ENCODE measurements at regions not wholly inside any gene's neighbourhood (a gene's known extent, or its start where the extent isn't known, plus 50 kb on each side); places are given as distances from the start of the nearest gene placed in this dataset.
A peak's percentile ranks its signal among the peaks of the same experiment; 100 is the strongest.
"Not testable (repeated sequence)": the region's sequence is repeated elsewhere in the genome, so short reads cannot be mapped to it uniquely, and the experiment has no call there.

- no peak for DNase-seq (ENCODE audit: low spot score)
Measured at GRCh38 chr17:77341069-77341541, 200.3 kb downstream of the SEC14L1 start.

DNA sequence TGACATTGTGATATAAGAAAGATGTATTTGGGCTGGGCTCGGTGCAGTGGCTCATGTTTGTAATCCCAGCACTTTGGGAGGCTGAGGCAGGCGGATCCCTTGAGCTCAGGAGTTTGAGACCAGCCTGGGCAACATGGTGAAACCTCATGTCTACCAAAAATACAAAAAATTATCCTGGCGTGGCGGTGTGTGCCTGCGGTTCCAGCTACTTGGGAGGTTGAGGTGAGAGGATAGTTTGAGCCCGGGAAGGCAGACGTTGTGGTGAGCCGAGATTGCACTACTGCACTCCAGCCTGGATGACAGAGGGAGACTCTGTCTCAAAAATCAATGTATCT, 201.9 kb downstream of the SEC14L1 start:
- DNase-seq (ENCODE audit: low spot score) = not testable (repeated sequence)

DNA sequence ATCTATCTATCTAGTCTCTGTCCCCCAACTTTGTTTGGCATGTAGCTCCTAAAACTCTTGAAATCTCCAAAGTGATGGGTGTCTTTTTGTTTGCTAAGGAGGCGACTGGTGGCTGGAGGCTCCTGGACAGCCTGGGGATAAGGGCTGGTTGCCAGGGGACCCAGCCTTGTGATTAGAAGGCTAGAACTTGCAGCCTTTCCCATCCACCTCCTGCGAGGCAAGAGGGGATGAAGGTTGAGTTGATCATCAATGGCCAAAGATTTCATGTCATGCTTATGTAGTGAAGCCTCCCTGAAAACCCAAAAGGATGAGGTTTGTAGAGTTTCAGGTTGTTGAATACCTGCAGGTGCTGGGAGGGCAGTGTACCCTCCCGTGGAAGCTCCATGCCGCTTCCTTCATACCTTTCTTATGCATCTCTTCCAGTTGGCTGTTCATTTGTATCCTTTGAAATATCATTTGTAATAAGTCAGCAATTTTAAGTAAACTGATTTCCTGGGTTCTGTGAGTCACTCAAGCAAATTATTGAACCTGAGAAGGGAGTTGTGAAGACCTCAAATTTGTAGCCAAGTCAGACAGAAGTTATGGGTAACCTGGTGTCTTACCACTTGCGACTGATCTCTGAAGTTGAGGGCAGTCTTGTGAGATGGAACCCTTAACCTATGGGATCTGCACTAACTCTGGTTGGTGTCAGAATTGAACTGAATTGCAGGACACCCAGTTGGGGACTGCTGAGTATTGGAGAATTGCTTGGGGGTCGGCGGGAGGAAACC, 202.4 kb downstream of the SEC14L1 start:
- peak; percentile 36 for DNase-seq (ENCODE audit: low spot score)

DNA sequence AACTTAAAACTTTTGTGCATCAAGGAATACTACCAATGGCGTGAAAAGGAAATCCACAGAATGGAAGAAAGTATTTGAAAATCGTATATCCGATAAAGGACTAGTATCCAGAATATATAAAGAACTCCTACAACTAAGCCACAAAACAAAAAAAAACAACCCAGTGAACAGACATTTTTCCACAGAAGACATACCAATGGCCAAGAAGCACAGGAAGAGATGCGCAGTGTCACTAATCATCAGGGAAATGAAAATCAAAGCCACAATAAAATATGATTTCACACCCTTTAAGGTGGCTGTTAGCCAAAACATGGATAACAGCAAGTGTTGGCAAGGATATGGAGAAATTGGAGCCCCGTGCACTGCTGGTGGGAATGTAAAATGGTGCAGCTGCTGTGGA, 203.3 kb downstream of the SEC14L1 start:
- DNase-seq (ENCODE audit: low spot score) = no peak

GRCh38 chr17:77345260-77345910, 204.6 kb downstream of the SEC14L1 start:
- DNase-seq (ENCODE audit: low spot score) = no peak

DNA sequence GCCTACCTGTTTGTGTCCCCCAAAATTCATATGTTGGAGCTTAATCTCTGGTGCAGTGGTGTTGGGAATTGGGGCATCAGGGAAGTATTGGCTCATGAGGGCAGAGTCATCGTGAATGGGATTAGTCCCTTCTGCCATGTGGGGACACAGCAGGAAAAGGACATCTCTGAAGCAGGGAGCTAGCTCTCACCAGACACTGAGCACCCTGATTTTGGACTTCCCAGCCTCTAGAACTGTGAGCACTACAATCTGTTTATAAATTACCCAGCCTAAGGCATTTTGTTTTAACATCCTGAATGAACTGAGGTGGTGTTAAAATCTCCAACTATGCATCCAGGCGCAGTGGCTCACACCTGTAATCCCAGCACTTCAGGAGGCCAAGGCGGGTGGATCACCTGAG, 206.0 kb downstream of the SEC14L1 start:
- DNase-seq (ENCODE audit: low spot score) = no peak

DNA sequence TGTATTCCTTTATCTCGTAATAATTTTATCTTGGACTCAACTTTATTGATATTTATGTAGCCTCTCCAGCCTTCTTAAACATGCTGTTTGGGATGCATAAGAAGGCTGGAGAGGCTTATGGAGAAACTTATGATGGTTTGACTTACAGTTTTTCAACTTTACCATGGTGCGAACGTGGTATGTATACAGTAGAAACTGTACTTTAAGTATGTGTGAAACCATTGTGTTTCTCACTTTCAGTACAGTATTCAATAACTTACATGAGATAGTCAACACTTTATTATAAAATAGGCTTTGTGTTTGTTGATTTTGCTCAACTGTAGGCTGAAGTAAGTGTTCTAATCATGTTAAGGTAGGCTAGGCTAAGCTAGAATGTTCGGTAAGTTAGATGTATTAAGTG, 206.8 kb downstream of the SEC14L1 start:
- DNase-seq (ENCODE audit: low spot score) = no peak

DNA sequence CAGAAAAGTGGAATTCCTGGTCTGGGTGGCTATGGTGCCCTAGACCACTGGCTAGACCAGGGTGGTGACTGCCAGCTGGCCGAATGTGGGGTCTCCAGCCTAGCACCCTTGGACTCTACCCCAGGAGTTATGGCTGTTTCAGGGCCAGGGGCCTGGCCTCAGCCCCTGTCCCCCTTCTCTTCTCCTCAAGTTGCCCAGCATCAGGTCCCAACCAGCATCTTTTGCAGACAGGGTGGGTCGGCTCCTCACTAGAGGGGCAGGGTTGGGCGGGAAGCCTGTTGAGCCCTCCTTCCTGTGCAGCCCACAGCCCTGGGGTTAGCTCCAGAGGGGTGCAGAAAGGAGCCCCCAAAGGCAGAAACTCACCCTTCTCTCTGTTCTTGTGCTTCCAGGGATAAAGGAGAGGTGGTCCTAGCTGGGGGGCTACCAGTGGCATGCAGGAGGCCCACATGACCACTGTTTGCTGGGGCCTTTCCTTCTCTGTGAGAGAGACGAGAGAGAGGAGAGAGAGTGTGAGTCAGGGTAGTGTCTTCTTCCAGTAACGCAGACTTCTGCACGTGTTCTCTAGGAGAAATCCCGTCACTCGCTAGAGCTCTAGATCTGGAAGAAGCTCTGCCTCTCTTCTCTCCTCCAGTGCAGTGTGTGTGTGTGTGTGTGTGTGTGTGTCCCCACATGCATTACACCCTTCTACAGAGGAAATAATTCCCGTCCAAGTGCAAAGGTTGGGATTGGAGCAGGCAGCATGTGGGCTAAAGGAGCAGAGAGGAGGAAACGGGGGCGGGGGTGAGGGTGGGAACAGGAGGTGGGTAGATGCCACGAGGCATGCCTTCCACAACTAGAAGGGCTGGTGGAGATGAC, 209.4 kb downstream of the SEC14L1 start:
- no peak for DNase-seq (ENCODE audit: low spot score)

DNA sequence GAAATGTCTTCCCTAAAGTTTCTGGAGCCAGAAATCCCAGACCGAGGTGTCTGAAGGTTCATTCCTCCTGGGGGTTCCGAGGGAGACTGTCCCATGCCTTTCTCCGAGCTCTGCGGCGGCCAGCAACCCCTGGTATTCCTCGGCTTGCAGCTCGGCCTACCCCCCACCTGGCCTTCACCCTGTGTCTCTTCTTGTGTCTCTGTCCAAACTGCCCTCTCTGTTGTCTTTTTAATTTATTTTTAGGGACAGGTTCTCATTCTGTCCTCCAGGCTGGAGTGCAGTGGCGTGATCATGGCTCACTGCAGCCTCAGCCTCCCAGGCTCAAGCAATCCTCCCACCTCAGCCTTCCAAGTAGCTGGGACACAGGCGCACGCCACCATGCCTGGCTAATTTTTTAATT, 211.7 kb downstream of the SEC14L1 start:
- DNase-seq (ENCODE audit: low spot score) = no peak

- no peak for DNase-seq (ENCODE audit: low spot score)
Measured at GRCh38 chr17:77352996-77353395, 212.2 kb downstream of the SEC14L1 start.

GRCh38 chr17:77353684-77354419, 213.1 kb downstream of the SEC14L1 start:
- DNase-seq (ENCODE audit: low spot score) = no peak

DNA sequence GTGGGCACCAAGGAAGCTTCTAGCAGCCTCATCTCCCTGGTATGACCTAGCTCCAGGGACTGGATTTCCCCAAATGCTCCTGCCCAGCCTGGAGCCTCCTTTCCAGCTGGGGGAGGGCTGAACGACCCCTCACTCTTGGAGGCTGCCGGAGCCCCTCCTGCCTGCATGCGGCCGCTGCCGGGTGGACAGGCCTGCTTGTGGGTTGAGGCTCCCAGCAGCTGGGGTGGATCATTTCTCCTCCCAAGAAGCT, 213.6 kb downstream of the SEC14L1 start:
- no peak for DNase-seq (ENCODE audit: low spot score)

DNA sequence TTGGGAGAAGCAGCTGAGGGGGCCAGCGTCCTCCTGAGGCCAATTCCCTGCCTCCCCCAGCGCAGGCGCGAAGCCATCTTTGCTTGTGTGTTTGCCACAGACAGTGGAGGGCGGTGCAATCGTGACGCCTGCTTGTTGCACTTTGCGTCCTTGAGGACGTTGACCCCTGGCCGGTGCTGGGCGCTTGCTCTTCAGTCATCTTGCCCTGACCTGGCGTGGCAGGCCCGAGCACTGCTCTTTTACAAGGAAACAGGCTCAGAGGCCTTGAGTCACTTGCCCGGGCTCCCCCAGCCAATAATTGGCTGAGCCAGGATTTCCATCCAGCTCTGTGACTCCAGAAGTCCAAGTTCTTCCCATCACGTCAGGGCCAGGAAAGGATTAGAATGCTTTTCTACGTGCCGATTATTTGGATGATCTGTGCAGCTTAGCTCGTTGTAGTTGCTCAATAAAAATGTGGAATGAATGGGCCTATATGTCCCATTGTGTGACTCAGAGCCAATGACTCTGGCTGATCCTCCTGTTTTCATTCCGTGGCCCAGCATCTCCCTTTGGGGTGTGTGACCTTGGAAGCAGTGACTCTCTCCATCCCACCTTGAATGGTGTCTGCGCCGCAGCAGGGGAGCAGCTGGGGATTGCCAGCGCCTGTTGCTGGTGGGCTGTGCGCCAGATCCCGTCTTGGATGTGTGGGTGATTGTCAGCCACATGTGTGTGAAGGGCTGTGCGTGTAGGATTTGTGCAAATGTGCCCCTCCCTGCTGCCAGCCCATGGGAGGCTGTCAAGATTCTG, 214.1 kb downstream of the SEC14L1 start:
- no peak for DNase-seq (ENCODE audit: low spot score)

GRCh38 chr17:77356109-77356689, 215.4 kb downstream of the SEC14L1 start:
- no peak for DNase-seq (ENCODE audit: low spot score)

DNA sequence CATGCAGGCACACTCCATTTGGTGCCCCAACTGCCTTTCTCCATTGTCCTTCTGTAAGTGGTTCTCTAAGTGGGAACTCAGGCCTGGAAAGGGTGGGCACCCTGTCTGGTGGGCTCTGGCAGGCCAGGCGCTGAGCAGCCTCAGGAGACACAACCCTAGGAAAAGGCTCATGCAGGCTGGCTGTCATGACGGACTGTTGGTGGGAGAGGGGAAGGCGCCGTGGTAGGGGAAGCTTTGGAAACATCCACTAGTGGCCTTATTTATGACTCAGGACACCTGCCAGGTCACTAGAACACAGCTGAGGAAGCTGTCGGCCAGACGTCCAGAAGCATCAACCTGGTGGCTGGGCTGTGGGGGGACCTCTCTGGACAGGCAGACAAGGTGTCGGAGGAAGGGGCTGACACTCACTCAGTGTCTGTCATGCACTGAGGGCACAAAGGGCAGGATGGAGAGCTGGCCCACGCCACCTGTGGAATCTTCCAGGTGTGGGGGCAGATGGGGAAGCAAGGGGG, 216.0 kb downstream of the SEC14L1 start:
- no peak for DNase-seq (ENCODE audit: low spot score)

DNA sequence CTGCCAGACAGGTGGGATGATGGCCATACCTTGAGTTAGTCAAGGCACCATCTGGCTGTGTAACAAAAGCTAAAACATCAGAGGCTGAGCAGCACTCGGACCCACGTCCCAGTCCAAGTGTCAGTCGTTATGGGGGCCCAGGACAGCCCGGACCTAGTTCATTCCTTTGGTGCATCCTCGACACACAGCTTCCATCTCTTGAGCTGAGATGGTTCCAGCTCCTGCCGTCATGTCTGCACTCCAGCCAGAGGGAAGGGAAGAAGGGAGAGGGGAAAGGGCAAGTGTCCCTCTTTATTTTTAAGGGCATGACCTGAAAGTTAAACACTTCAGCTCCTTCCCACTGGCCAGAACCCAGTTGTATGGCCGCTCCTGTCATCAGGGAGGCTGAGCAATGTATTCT, 218.0 kb downstream of the SEC14L1 start:
- no peak for DNase-seq (ENCODE audit: low spot score)

DNA sequence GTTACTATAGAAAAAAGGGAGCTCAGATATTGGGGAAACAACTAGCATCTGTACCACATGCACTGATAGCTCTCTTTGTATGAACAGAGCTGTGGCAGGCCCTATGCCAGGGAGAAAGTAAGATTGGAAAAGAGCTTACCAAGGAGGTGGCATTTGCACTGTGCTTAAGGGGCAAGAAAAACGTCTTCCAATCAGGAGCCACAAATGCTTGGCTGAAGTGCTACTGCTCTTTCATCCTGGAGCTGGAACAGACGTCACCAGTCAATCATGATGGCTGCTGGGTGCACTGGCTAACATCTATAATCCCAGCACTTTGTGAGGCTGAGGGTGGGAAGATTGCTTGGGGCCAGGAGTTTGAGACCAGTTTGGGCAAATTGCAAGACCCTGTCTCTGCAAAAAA, 218.5 kb downstream of the SEC14L1 start:
- no peak for DNase-seq (ENCODE audit: low spot score)

- DNase-seq (ENCODE audit: low spot score) = no peak
Measured at GRCh38 chr17:77361986-77362620, 221.3 kb downstream of the SEC14L1 start.

GRCh38 chr17:77363821-77364361, 223.1 kb downstream of the SEC14L1 start:
- DNase-seq (ENCODE audit: low spot score) = no peak

DNA sequence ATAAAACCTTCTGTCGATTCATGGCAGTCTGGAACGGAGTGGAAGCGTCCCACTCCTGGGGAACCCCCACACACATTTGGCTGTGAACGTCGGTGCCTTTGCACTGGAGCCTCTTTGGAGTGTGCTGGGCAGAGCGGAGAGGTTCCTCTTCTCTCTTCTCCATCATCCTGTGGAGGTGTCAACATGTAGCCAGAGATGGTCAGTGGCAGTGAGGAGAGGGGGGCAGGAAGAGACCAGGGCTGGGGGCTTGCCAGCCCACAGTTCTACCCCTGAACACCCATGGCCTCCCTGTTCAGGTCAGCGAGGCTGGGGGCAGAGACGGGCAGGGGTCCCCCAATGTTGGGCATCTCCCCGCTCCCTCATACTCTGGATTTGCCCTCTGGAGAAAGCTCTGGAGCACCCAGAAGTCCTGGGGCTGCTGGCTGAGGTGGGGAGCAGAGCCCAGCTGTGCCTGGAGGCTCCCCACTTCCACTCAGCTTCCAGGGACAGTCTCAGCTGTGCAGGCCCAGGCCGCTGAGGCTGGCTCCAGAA, 223.7 kb downstream of the SEC14L1 start:
- no peak for DNase-seq (ENCODE audit: low spot score)
